ENCODE measurements at regions not wholly inside any gene's neighbourhood (a gene's known extent, or its start where the extent isn't known, plus 50 kb on each side); places are given as distances from the start of the nearest gene placed in this dataset.
"Not testable (repeated sequence)": the region's sequence is repeated elsewhere in the genome, so short reads cannot be mapped to it uniquely, and the experiment has no call there.

- DNase-seq: no peak
These were observed 284.5 kb upstream of the POU5F2 start for GRCh38 chr5:94025788-94026473.

GRCh38 chr5:94024620-94025019 lies 283.2 kb upstream of the POU5F2 start:
- DNase-seq: no peak

GRCh38 chr5:94024101-94024500 lies 282.7 kb upstream of the POU5F2 start:
- no peak for DNase-seq

GRCh38 chr5:94021246-94021645 lies 279.8 kb upstream of the POU5F2 start:
- DNase-seq: peak; percentile 66

- DNase-seq: no peak
These were observed 276.2 kb upstream of the POU5F2 start for GRCh38 chr5:94017579-94017978.

- no peak for DNase-seq
These were observed 269.4 kb upstream of the POU5F2 start for GRCh38 chr5:94010814-94011213.

- no peak for DNase-seq
These were observed 267.8 kb upstream of the POU5F2 start for GRCh38 chr5:94009161-94009560.

GRCh38 chr5:93998951-93999455 lies 257.6 kb upstream of the POU5F2 start:
- DNase-seq: no peak

GRCh38 chr5:93997562-93997961 lies 256.2 kb upstream of the POU5F2 start:
- DNase-seq: no peak

- no peak for DNase-seq
These were observed 253.8 kb upstream of the POU5F2 start for GRCh38 chr5:93995126-93995621.

- DNase-seq: no peak
These were observed 251.8 kb upstream of the POU5F2 start for GRCh38 chr5:93993161-93993560.

- DNase-seq: no peak
These were observed 249.2 kb upstream of the POU5F2 start for GRCh38 chr5:93990504-93991070.

GRCh38 chr5:93985940-93986570 lies 244.7 kb upstream of the POU5F2 start:
- DNase-seq: not testable (repeated sequence)

- no peak for DNase-seq
These were observed 236.8 kb upstream of the POU5F2 start for GRCh38 chr5:93978222-93978621.

- DNase-seq: peak; percentile 60
These were observed 226.5 kb upstream of the POU5F2 start for GRCh38 chr5:93967923-93968322.

- no peak for DNase-seq
These were observed 223.0 kb upstream of the POU5F2 start for GRCh38 chr5:93964421-93964820.

GRCh38 chr5:93960042-93960441 lies 218.6 kb upstream of the POU5F2 start:
- no peak for DNase-seq

- no peak for DNase-seq
These were observed 214.6 kb upstream of the POU5F2 start for GRCh38 chr5:93956006-93956405.

GRCh38 chr5:93954421-93955069 lies 213.1 kb upstream of the POU5F2 start:
- DNase-seq: no peak

GRCh38 chr5:93953442-93953841 lies 212.0 kb upstream of the POU5F2 start:
- no peak for DNase-seq

GRCh38 chr5:93941897-93942296 lies 200.5 kb upstream of the POU5F2 start:
- peak; percentile 4 for DNase-seq

GRCh38 chr5:93933269-93933668 lies 191.9 kb upstream of the POU5F2 start:
- DNase-seq: not testable (repeated sequence)

- no peak for DNase-seq
These were observed 188.7 kb upstream of the POU5F2 start for GRCh38 chr5:93930098-93930497.

- DNase-seq: no peak
These were observed 187.7 kb upstream of the POU5F2 start for GRCh38 chr5:93929131-93929530.
